CD4-positive, alpha-beta T cell (primary cell): ENCODE measurements at regions not wholly inside any gene's neighbourhood (a gene's known extent, or its start where the extent isn't known, plus 50 kb on each side); places are given as distances from the start of the nearest gene placed in this dataset.

ENCODE experiments used
- ATAC-seq: fragments of 200-7000 bp; cut with Tn5 transposase; one replicate; pipeline ENCODE4 v1.10.0; 2022; ENCODE audit warnings: mild to moderate bottlenecking; ENCODE audit not compliant: poor library complexity
- CTCF ChIA-PET: fragments of 350-600 bp; sonication (Branson Sonifier 250); formaldehyde crosslinking; loops from one replicate; lab custom pipeline; 2021; ENCODE audit warnings: antibody characterized with exemption, inconsistent platforms; lab: Charles Lee
- POLR2A ChIA-PET: fragments of 350-600 bp; sonication (Branson Sonifier 250); formaldehyde crosslinking; loops from one replicate; lab custom pipeline; 2021; ENCODE audit warnings: antibody characterized with exemption, inconsistent platforms; lab: Charles Lee
- DNase-seq, 14 experiments: peaks; one replicate each; pipeline ENCODE4 v3.0.0-alpha.2; 2013 to 2020; ENCODE audit warnings: mixed read lengths in 2 of 14
- H3K27ac ChIP-seq, 2 donors: one replicate each; pipeline versions ENCODE4 v1.5.1 to v1.7.0; 2013; ENCODE audit warnings: low read length in 2 of 2, low read depth in 1 of 2, mild to moderate bottlenecking in 1 of 2
- H3K27me3 ChIP-seq, 2 experiments: 1 replicate in 1 of 2; 2 replicates in 1 of 2; pipeline versions ENCODE4 v1.6.1 to v1.7.0; 2013; ENCODE audit warnings: low read length in 2 of 2, control low read depth in 1 of 2, mild to moderate bottlenecking in 1 of 2, moderate library complexity in 1 of 2; ENCODE audit not compliant: insufficient read depth in 2 of 2, control insufficient read depth in 1 of 2
- H3K36me3 ChIP-seq: one replicate; pipeline ENCODE4 v1.6.1; 2013; ENCODE audit warnings: low read length, control low read depth; ENCODE audit not compliant: insufficient read depth
- H3K4me1 ChIP-seq: one replicate; pipeline ENCODE4 v1.6.1; 2013; ENCODE audit warnings: low read length, control low read depth; ENCODE audit not compliant: insufficient read depth
- H3K4me3 ChIP-seq: one replicate; pipeline ENCODE4 v1.5.1; 2013; ENCODE audit warnings: mild to moderate bottlenecking, low read length, moderate library complexity
- H3K9me3 ChIP-seq, 2 experiments: 1 replicate in 1 of 2; 2 replicates in 1 of 2; pipeline versions ENCODE4 v1.6.1 to v1.7.0; 2013; ENCODE audit warnings: low read length in 2 of 2, mild to moderate bottlenecking in 2 of 2, control low read depth in 1 of 2, moderate library complexity in 1 of 2; ENCODE audit not compliant: control insufficient read depth in 1 of 2, insufficient read depth in 1 of 2
- H3K27ac Mint-ChIP-seq: one replicate; pipeline ENCODE4 v1.8.0; 2020; ENCODE audit warnings: mixed read lengths
- H3K27me3 Mint-ChIP-seq: one replicate; pipeline ENCODE4 v1.8.0; 2021; ENCODE audit warnings: mixed read lengths
- H3K36me3 Mint-ChIP-seq: one replicate; pipeline ENCODE4 v1.8.0; 2021; ENCODE audit warnings: low read depth, mixed read lengths
- H3K4me1 Mint-ChIP-seq: one replicate; pipeline ENCODE4 v1.8.0; 2021; ENCODE audit warnings: low read depth, mixed read lengths
- H3K4me3 Mint-ChIP-seq: one replicate; pipeline ENCODE4 v1.8.0; 2020; ENCODE audit warnings: mild to moderate bottlenecking, mixed read lengths
- H3K9me3 Mint-ChIP-seq: one replicate; pipeline ENCODE4 v1.8.0; 2020; ENCODE audit warnings: mixed read lengths
- CTCF ChIP-seq: fragments of 200-600 bp; IDR thresholded peaks from one replicate; pipeline ENCODE4 v1.8.0; 2022; ENCODE audit warnings: antibody characterized with exemption, mild to moderate bottlenecking
- intact Hi-C, 2 experiments: fragments of 100-400 bp; cut with DNase I in 1 of 2; cut with micrococcal nuclease in 1 of 2; formaldehyde crosslinking; loops; one replicate each; pipeline versions ENCODE4 v1.15.1 to v1.9.0; 2023 to 2025; cut with DNase I, micrococcal nuclease

GRCh38 chr5:135150767-135151166 lies 116.7 kb upstream of the PITX1 start:
- H3K4me1 Mint-ChIP-seq: no peaks in the 10 kb centered on the region
- no peak for DNase-seq
- POLR2A ChIA-PET: no interaction called here
- intact Hi-C loops: no loop called here
- no peak overlapping the region for H3K4me3 ChIP-seq
- no peaks in the 10 kb centered on the region for H3K9me3 Mint-ChIP-seq
- ATAC-seq: no peak
- no peak overlapping the region for H3K27ac ChIP-seq
- H3K4me1 ChIP-seq: no peaks in the 10 kb centered on the region
- TF ChIP-seq CTCF: no peak
- no peaks in the 10 kb centered on the region for H3K36me3 ChIP-seq
- H3K4me3 Mint-ChIP-seq: no peak overlapping the region
- CTCF ChIA-PET: no interaction called here
- H3K27me3 ChIP-seq: peaks cover 0 to 2% of the 10 kb centered on the region in 2 experiments
- no peak overlapping the region for H3K27ac Mint-ChIP-seq
- H3K36me3 Mint-ChIP-seq: no peaks in the 10 kb centered on the region
- peaks cover 4% of the 10 kb centered on the region for H3K27me3 Mint-ChIP-seq
- H3K9me3 ChIP-seq: peaks cover 0 to 12% of the 10 kb centered on the region in 2 experiments

- Mint-ChIP-seq H3K4me3 (no peak overlapping the region), H3K27ac (no peak overlapping the region), H3K27me3 (peaks cover 4% of the 10 kb centered on the region), H3K9me3 (no peaks in the 10 kb centered on the region), H3K4me1 (no peaks in the 10 kb centered on the region), H3K36me3 (no peaks in the 10 kb centered on the region)
- H3K27ac ChIP-seq: no peak overlapping the region
- H3K9me3 ChIP-seq: peaks cover 0 to 12% of the 10 kb centered on the region in 2 experiments
- no peaks in the 10 kb centered on the region for H3K36me3 ChIP-seq
- intact Hi-C loops: no loop called here
- H3K4me3 ChIP-seq: no peak overlapping the region
- DNase-seq (no peak), ATAC-seq (no peak)
- H3K4me1 ChIP-seq: no peaks in the 10 kb centered on the region
- peaks cover 0 to 2% of the 10 kb centered on the region in 2 experiments for H3K27me3 ChIP-seq
- ChIA-PET POLR2A (no interaction called here), CTCF (no interaction called here)
- TF ChIP-seq CTCF: no peak
Measured at GRCh38 chr5:135149956-135150723, 116.1 kb upstream of the PITX1 start.

GRCh38 chr5:135149229-135149955 lies 115.4 kb upstream of the PITX1 start:
- Mint-ChIP-seq H3K27me3 (peaks cover 4% of the 10 kb centered on the region), H3K27ac (no peak overlapping the region), H3K9me3 (no peaks in the 10 kb centered on the region), H3K36me3 (no peaks in the 10 kb centered on the region), H3K4me3 (no peak overlapping the region), H3K4me1 (no peaks in the 10 kb centered on the region)
- CTCF ChIA-PET: no interaction called here
- Histone ChIP-seq H3K4me1 (no peaks in the 10 kb centered on the region), H3K27ac (no peak overlapping the region), H3K36me3 (no peaks in the 10 kb centered on the region), H3K9me3 (peaks cover 0 to 12% of the 10 kb centered on the region in 2 experiments), H3K27me3 (peaks cover 0 to 2% of the 10 kb centered on the region in 2 experiments), H3K4me3 (no peak overlapping the region)
- ATAC-seq (no peak), DNase-seq (no peak)
- TF ChIP-seq CTCF: no peak
- intact Hi-C loops: no loop called here
- POLR2A ChIA-PET: no interaction called here
